ENCODE measurements at regions not wholly inside any gene's neighbourhood (a gene's known extent, or its start where the extent isn't known, plus 50 kb on each side); places are given as distances from the start of the nearest gene placed in this dataset.
A peak's percentile ranks its signal among the peaks of the same experiment; 100 is the strongest.

GRCh38 chr13:23018143-23018542, 162.6 kb upstream of the SGCG start:
- H3K27me3 Mint-ChIP-seq (ENCODE audit: low read depth): no peaks in the 10 kb centered on the region
- DNase-seq (ENCODE audit: low read depth, low spot score): no peak
- H3K36me3 Mint-ChIP-seq (ENCODE audit: low read depth): peaks cover 7% of the 10 kb centered on the region
- no peak overlapping the region for H3K4me3 Mint-ChIP-seq
- peaks cover 13% of the 10 kb centered on the region for H3K9me3 Mint-ChIP-seq
- peaks cover 4% of the 10 kb centered on the region for H3K4me1 Mint-ChIP-seq
- no peak overlapping the region for H3K27ac Mint-ChIP-seq (ENCODE audit: unreplicated experiment)
- TF ChIP-seq, protein P1, sequence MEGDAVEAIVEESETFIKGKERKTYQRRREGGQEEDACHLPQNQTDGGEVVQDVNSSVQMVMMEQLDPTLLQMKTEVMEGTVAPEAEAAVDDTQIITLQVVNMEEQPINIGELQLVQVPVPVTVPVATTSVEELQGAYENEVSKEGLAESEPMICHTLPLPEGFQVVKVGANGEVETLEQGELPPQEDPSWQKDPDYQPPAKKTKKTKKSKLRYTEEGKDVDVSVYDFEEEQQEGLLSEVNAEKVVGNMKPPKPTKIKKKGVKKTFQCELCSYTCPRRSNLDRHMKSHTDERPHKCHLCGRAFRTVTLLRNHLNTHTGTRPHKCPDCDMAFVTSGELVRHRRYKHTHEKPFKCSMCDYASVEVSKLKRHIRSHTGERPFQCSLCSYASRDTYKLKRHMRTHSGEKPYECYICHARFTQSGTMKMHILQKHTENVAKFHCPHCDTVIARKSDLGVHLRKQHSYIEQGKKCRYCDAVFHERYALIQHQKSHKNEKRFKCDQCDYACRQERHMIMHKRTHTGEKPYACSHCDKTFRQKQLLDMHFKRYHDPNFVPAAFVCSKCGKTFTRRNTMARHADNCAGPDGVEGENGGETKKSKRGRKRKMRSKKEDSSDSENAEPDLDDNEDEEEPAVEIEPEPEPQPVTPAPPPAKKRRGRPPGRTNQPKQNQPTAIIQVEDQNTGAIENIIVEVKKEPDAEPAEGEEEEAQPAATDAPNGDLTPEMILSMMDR (conservative IDR thresholded peaks at IDR 0.05): no peak

GRCh38 chr13:23020246-23020843, 160.4 kb upstream of the SGCG start:
- Mint-ChIP-seq H3K27ac (ENCODE audit: unreplicated experiment) (no peak overlapping the region), H3K4me3 (no peak overlapping the region), H3K27me3 (ENCODE audit: low read depth) (no peaks in the 10 kb centered on the region), H3K9me3 (peaks cover 8% of the 10 kb centered on the region), H3K36me3 (ENCODE audit: low read depth) (peaks cover 5% of the 10 kb centered on the region), H3K4me1 (peaks cover 4% of the 10 kb centered on the region)
- TF ChIP-seq, protein P1 (conservative IDR thresholded peaks at IDR 0.05): peak; percentile 93
- DNase-seq (ENCODE audit: low read depth, low spot score): peak; percentile 17

DNA sequence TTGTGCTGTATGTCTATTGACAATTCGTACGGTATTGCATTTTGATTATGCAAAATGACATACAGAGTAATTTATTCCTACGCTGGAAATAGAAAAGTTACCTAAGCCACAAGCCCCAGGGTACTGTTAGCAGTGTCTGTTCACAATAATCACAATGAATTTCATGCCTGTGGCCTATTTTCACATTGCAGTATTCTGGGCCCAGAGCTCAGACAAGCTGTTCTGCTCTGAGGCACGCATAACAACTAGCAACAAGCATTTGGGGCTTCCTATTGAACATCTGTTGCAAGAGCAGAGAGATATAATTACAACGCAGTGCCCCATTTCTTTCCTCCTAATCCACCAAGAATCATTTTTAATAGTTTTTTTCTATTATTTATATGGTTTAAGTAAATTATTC, 158.9 kb upstream of the SGCG start:
- H3K36me3 Mint-ChIP-seq (ENCODE audit: low read depth): no peaks in the 10 kb centered on the region

DNA sequence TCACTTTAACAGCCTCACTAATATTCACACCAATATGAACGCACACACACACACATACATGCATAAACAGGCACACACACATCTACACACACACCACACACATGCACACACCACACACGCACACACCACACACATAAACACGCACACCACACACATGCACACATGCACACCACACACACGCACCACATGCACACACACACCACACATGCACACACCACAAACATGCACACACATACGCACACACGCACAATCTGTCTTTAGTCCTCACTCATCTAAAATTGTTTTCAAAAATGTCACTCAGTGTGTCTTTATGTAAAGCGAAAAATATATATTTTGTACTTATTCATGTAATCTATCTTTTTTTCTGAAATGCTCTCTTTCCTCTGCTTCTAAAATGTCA, 158.1 kb upstream of the SGCG start:
- no peaks in the 10 kb centered on the region for H3K36me3 Mint-ChIP-seq (ENCODE audit: low read depth)
- peaks cover 4% of the 10 kb centered on the region for H3K4me1 Mint-ChIP-seq
- DNase-seq (ENCODE audit: low read depth, low spot score): no peak
- no peaks in the 10 kb centered on the region for H3K27me3 Mint-ChIP-seq (ENCODE audit: low read depth)
- no peak overlapping the region for H3K27ac Mint-ChIP-seq (ENCODE audit: unreplicated experiment)
- TF ChIP-seq, protein P1 (conservative IDR thresholded peaks at IDR 0.05): no peak
- H3K4me3 Mint-ChIP-seq: no peak overlapping the region
- H3K9me3 Mint-ChIP-seq: peaks cover 4% of the 10 kb centered on the region

More for the DNA sequence above, 158.9 kb upstream of the SGCG start:
- no peak for DNase-seq (ENCODE audit: low read depth, low spot score)
- Mint-ChIP-seq H3K4me3 (no peak overlapping the region), H3K27me3 (ENCODE audit: low read depth) (no peaks in the 10 kb centered on the region), H3K27ac (ENCODE audit: unreplicated experiment) (no peak overlapping the region), H3K4me1 (peaks cover 4% of the 10 kb centered on the region), H3K9me3 (peaks cover 4% of the 10 kb centered on the region)
- TF ChIP-seq, protein P1 (conservative IDR thresholded peaks at IDR 0.05): no peak

DNA sequence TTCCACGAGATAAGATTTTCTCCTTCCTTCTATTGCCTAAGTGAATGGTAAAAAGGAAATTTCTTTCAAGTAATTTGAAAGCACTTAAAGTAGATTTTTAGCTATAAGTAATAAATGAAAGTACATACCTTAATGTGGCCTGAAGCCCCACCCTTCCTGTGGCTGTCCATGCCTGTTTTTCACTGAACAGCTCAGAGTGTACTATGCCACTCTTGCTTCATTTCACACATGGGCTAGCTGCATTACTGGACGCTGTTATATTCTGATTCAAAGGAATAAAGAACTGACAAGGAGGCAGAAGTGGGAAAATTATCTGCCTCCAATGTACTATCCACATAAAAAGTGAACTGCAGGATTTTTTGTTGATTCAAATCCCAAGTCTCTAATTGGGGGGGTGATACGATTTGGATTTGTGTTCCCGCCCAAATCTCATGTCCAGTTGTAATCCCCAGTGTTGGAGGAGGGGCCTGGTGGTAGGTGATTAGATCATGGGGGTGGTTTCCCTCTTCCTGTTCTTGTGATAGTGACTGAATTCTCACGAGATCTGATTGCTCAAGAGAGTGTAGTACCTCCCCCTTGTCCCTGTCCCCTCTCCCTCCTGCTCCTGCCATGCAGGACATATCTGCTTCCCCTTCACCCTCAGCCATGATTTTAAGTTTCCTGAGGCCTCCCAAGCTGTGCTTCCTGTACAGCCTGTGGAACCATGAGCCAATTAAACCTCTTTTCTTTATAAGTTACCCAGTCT, 154.7 kb upstream of the SGCG start:
- peak overlapping the region; percentile 57 for H3K27ac Mint-ChIP-seq (ENCODE audit: unreplicated experiment)

More for the DNA sequence above, 154.7 kb upstream of the SGCG start:
- no peaks in the 10 kb centered on the region for H3K4me1 Mint-ChIP-seq
- no peak for DNase-seq (ENCODE audit: low read depth, low spot score)
- TF ChIP-seq, protein P1 (conservative IDR thresholded peaks at IDR 0.05): no peak
- H3K27me3 Mint-ChIP-seq (ENCODE audit: low read depth): no peaks in the 10 kb centered on the region
- no peak overlapping the region for H3K4me3 Mint-ChIP-seq
- H3K36me3 Mint-ChIP-seq (ENCODE audit: low read depth): no peaks in the 10 kb centered on the region
- H3K9me3 Mint-ChIP-seq: no peaks in the 10 kb centered on the region
